CD8-positive, alpha-beta memory T cell (primary cell): ENCODE measurements at regions not wholly inside any gene's neighbourhood (a gene's known extent, or its start where the extent isn't known, plus 50 kb on each side); places are given as distances from the start of the nearest gene placed in this dataset.

Experiments used
- CTCF ChIA-PET: fragments of 350-600 bp; sonication (Branson Sonifier 250); formaldehyde crosslinking; loops from one replicate; lab custom pipeline; 2021; ENCODE audit warnings: antibody characterized with exemption; lab: Charles Lee
- POLR2A ChIA-PET: fragments of 350-600 bp; sonication (Branson Sonifier 250); formaldehyde crosslinking; loops from one replicate; lab custom pipeline; 2021; ENCODE audit warnings: antibody characterized with exemption; lab: Charles Lee
- DNase-seq, 5 donors: peaks; one replicate each; pipeline versions ENCODE4 v3.0.0 to v3.0.0-alpha.2; 2020 to 2022; ENCODE audit warnings: mixed read lengths in 1 of 5
- H3K27ac ChIP-seq: one replicate; pipeline ENCODE4 v1.7.0; 2013; ENCODE audit warnings: low read depth, mild to moderate bottlenecking, low read length, moderate library complexity
- H3K27me3 ChIP-seq: 2 replicates; pipeline ENCODE4 v1.7.0; 2013; ENCODE audit warnings: low read length, mild to moderate bottlenecking; ENCODE audit not compliant: insufficient read depth, poor library complexity, severe bottlenecking
- H3K36me3 ChIP-seq: 2 replicates; pipeline ENCODE4 v1.7.0; 2013; ENCODE audit warnings: mild to moderate bottlenecking, low read length, moderate library complexity; ENCODE audit not compliant: insufficient read depth
- H3K4me1 ChIP-seq: 2 replicates; pipeline ENCODE4 v1.7.0; 2013; ENCODE audit warnings: mild to moderate bottlenecking, low read length, moderate library complexity; ENCODE audit not compliant: insufficient read depth
- H3K4me3 ChIP-seq: 2 replicates; pipeline ENCODE4 v1.7.0; 2013; ENCODE audit warnings: mild to moderate bottlenecking, low read length
- H3K9me3 ChIP-seq: 2 replicates; pipeline ENCODE4 v1.7.0; 2013; ENCODE audit warnings: mild to moderate bottlenecking, low read length
- H3K27ac Mint-ChIP-seq, 8 donors: one replicate each; pipeline ENCODE4 v1.8.0; 2020 to 2021; ENCODE audit warnings: mixed read lengths in 8 of 8, mild to moderate bottlenecking in 6 of 8, inconsistent platforms in 3 of 8, moderate library complexity in 3 of 8
- H3K27me3 Mint-ChIP-seq, 2 donors: one replicate each; pipeline ENCODE4 v1.8.0; 2020 to 2021; ENCODE audit warnings: mixed read lengths in 2 of 2, mild to moderate bottlenecking in 1 of 2, moderate library complexity in 1 of 2
- H3K36me3 Mint-ChIP-seq, 3 donors: one replicate each; pipeline ENCODE4 v1.8.0; 2020 to 2021; ENCODE audit warnings: mixed read lengths in 3 of 3, inconsistent platforms in 1 of 3, mild to moderate bottlenecking in 1 of 3
- H3K4me1 Mint-ChIP-seq, 3 donors: one replicate each; pipeline ENCODE4 v1.8.0; 2020 to 2021; ENCODE audit warnings: mixed read lengths in 3 of 3, inconsistent platforms in 1 of 3, mild to moderate bottlenecking in 1 of 3
- H3K4me3 Mint-ChIP-seq, 7 donors: one replicate each; pipeline ENCODE4 v1.8.0; 2020 to 2021; ENCODE audit warnings: mixed read lengths in 7 of 7, mild to moderate bottlenecking in 6 of 7, moderate library complexity in 4 of 7, inconsistent platforms in 2 of 7
- H3K9me3 Mint-ChIP-seq, 5 donors: one replicate each; pipeline ENCODE4 v1.8.0; 2020 to 2022; ENCODE audit warnings: mixed read lengths in 5 of 5, mild to moderate bottlenecking in 3 of 5, moderate library complexity in 2 of 5, inconsistent platforms in 1 of 5

GRCh38 chr7:33832271-33832721 is 73.0 kb upstream of the BMPER start:
- ChIA-PET CTCF (no interaction called here), POLR2A (no interaction called here)
- no peak for DNase-seq
- no peaks in the 10 kb centered on the region for H3K9me3 ChIP-seq
- H3K36me3 ChIP-seq, result no peaks in the 10 kb centered on the region
- Mint-ChIP-seq H3K36me3 (no peaks in the 10 kb centered on the region), H3K27me3 (peaks cover 0 to 1% of the 10 kb centered on the region in 2 donors), H3K4me1 (no peaks in the 10 kb centered on the region), H3K9me3 (peaks cover 2 to 10% (median 5%) of the 10 kb centered on the region in 5 donors), H3K27ac (no peak overlapping the region), H3K4me3 (no peak overlapping the region)
- H3K4me3 ChIP-seq, result no peak overlapping the region
- H3K4me1 ChIP-seq, result no peaks in the 10 kb centered on the region
- no peaks in the 10 kb centered on the region for H3K27me3 ChIP-seq
- H3K27ac ChIP-seq, result no peak overlapping the region

GRCh38 chr7:33836797-33837355 is 68.5 kb upstream of the BMPER start:
- no peaks in the 10 kb centered on the region for H3K36me3 ChIP-seq
- H3K27me3 ChIP-seq, result no peaks in the 10 kb centered on the region
- no peaks in the 10 kb centered on the region for H3K9me3 ChIP-seq
- ChIA-PET CTCF (interaction anchor here (0.8 kb wide), 1 partner anchor 16 kb away, joined by 3 read pairs; no protein-coding TSS in a partner anchor), POLR2A (no interaction called here)
- no peak overlapping the region for H3K4me3 ChIP-seq
- H3K4me3 Mint-ChIP-seq, result no peak overlapping the region
- no peak overlapping the region for H3K27ac Mint-ChIP-seq
- no peaks in the 10 kb centered on the region for H3K4me1 ChIP-seq
- no peaks in the 10 kb centered on the region for H3K4me1 Mint-ChIP-seq
- H3K27me3 Mint-ChIP-seq, result peaks cover 1 to 3% of the 10 kb centered on the region in 2 donors
- DNase-seq, result no peak
- H3K9me3 Mint-ChIP-seq, result peaks cover 2 to 21% (median 6%) of the 10 kb centered on the region in 5 donors
- no peak overlapping the region for H3K27ac ChIP-seq
- H3K36me3 Mint-ChIP-seq, result peaks cover 0 to 2% (median 0%) of the 10 kb centered on the region in 3 donors

- peaks cover 1 to 3% of the 10 kb centered on the region in 2 donors for H3K27me3 Mint-ChIP-seq
- no peak for DNase-seq
- no peak overlapping the region for H3K4me3 ChIP-seq
- no peak overlapping the region for H3K4me3 Mint-ChIP-seq
- H3K4me1 ChIP-seq, result no peaks in the 10 kb centered on the region
- H3K4me1 Mint-ChIP-seq, result no peaks in the 10 kb centered on the region
- peaks cover 2 to 18% (median 5%) of the 10 kb centered on the region in 5 donors for H3K9me3 Mint-ChIP-seq
- H3K9me3 ChIP-seq, result no peaks in the 10 kb centered on the region
- CTCF ChIA-PET, result interaction anchor here (0.8 kb wide), 1 partner anchor 16 kb away, joined by 3 read pairs; no protein-coding TSS in a partner anchor
- POLR2A ChIA-PET, result no interaction called here
- H3K36me3 ChIP-seq, result no peaks in the 10 kb centered on the region
- peaks cover 0 to 2% (median 0%) of the 10 kb centered on the region in 3 donors for H3K36me3 Mint-ChIP-seq
- H3K27ac Mint-ChIP-seq, result no peak overlapping the region
- H3K27ac ChIP-seq, result no peak overlapping the region
- H3K27me3 ChIP-seq, result no peaks in the 10 kb centered on the region
These were observed 67.9 kb upstream of the BMPER start for GRCh38 chr7:33837356-33837851.

GRCh38 chr7:33841031-33841430 is 64.3 kb upstream of the BMPER start:
- peaks cover 1 to 7% of the 10 kb centered on the region in 2 donors for H3K27me3 Mint-ChIP-seq
- Histone ChIP-seq H3K27ac (no peak overlapping the region), H3K4me1 (no peaks in the 10 kb centered on the region), H3K9me3 (no peaks in the 10 kb centered on the region), H3K4me3 (no peak overlapping the region), H3K36me3 (no peaks in the 10 kb centered on the region), H3K27me3 (no peaks in the 10 kb centered on the region)
- peaks cover 0 to 2% (median 0%) of the 10 kb centered on the region in 3 donors for H3K36me3 Mint-ChIP-seq
- peaks cover 2 to 13% (median 5%) of the 10 kb centered on the region in 5 donors for H3K9me3 Mint-ChIP-seq
- no peak overlapping the region for H3K4me3 Mint-ChIP-seq
- ChIA-PET POLR2A (no interaction called here), CTCF (no interaction called here)
- no peak for DNase-seq
- H3K4me1 Mint-ChIP-seq, result no peaks in the 10 kb centered on the region
- H3K27ac Mint-ChIP-seq, result no peak overlapping the region

- Mint-ChIP-seq H3K36me3 (peaks cover 0 to 2% (median 0%) of the 10 kb centered on the region in 3 donors), H3K4me3 (no peak overlapping the region), H3K27ac (no peak overlapping the region), H3K4me1 (no peaks in the 10 kb centered on the region), H3K27me3 (peaks cover 1 to 7% of the 10 kb centered on the region in 2 donors), H3K9me3 (peaks cover 2 to 15% (median 3%) of the 10 kb centered on the region in 5 donors)
- H3K9me3 ChIP-seq, result no peaks in the 10 kb centered on the region
- H3K4me1 ChIP-seq, result no peaks in the 10 kb centered on the region
- CTCF ChIA-PET, result no interaction called here
- DNase-seq, result no peak
- H3K27ac ChIP-seq, result no peak overlapping the region
- H3K4me3 ChIP-seq, result no peak overlapping the region
- H3K36me3 ChIP-seq, result no peaks in the 10 kb centered on the region
- POLR2A ChIA-PET, result no interaction called here
- H3K27me3 ChIP-seq, result no peaks in the 10 kb centered on the region
These were observed 63.6 kb upstream of the BMPER start for GRCh38 chr7:33841705-33842129.

GRCh38 chr7:33842150-33842549 is 63.2 kb upstream of the BMPER start:
- Histone ChIP-seq H3K27ac (no peak overlapping the region), H3K27me3 (no peaks in the 10 kb centered on the region), H3K4me1 (no peaks in the 10 kb centered on the region), H3K9me3 (no peaks in the 10 kb centered on the region), H3K4me3 (no peak overlapping the region), H3K36me3 (no peaks in the 10 kb centered on the region)
- POLR2A ChIA-PET, result no interaction called here
- Mint-ChIP-seq H3K27ac (no peak overlapping the region), H3K9me3 (peaks cover 0 to 16% (median 2%) of the 10 kb centered on the region in 5 donors), H3K36me3 (peaks cover 0 to 2% (median 0%) of the 10 kb centered on the region in 3 donors), H3K4me1 (no peaks in the 10 kb centered on the region), H3K27me3 (peaks cover 2 to 7% of the 10 kb centered on the region in 2 donors), H3K4me3 (no peak overlapping the region)
- DNase-seq, result no peak
- CTCF ChIA-PET, result no interaction called here

GRCh38 chr7:33845991-33846509 is 59.3 kb upstream of the BMPER start:
- Mint-ChIP-seq H3K27me3 (peaks cover 2 to 14% of the 10 kb centered on the region in 2 donors), H3K4me3 (no peak overlapping the region), H3K4me1 (no peaks in the 10 kb centered on the region), H3K27ac (no peak overlapping the region), H3K36me3 (no peaks in the 10 kb centered on the region), H3K9me3 (peaks cover 0 to 3% (median 2%) of the 10 kb centered on the region in 5 donors)
- H3K27ac ChIP-seq, result no peak overlapping the region
- no peaks in the 10 kb centered on the region for H3K4me1 ChIP-seq
- POLR2A ChIA-PET, result no interaction called here
- no peak overlapping the region for H3K4me3 ChIP-seq
- H3K9me3 ChIP-seq, result no peaks in the 10 kb centered on the region
- DNase-seq, result no peak
- CTCF ChIA-PET, result no interaction called here
- no peaks in the 10 kb centered on the region for H3K36me3 ChIP-seq
- no peaks in the 10 kb centered on the region for H3K27me3 ChIP-seq

GRCh38 chr7:33849004-33849403 is 56.3 kb upstream of the BMPER start:
- Histone ChIP-seq H3K27me3 (no peaks in the 10 kb centered on the region), H3K4me3 (no peak overlapping the region), H3K36me3 (no peaks in the 10 kb centered on the region), H3K9me3 (no peaks in the 10 kb centered on the region), H3K4me1 (no peaks in the 10 kb centered on the region), H3K27ac (no peak overlapping the region)
- no peak overlapping the region for H3K27ac Mint-ChIP-seq
- H3K4me3 Mint-ChIP-seq, result no peak overlapping the region
- POLR2A ChIA-PET, result no interaction called here
- CTCF ChIA-PET, result no interaction called here
- no peaks in the 10 kb centered on the region for H3K36me3 Mint-ChIP-seq
- H3K27me3 Mint-ChIP-seq, result peaks cover 2 to 13% of the 10 kb centered on the region in 2 donors
- H3K4me1 Mint-ChIP-seq, result no peaks in the 10 kb centered on the region
- H3K9me3 Mint-ChIP-seq, result peaks cover 0 to 3% (median 0%) of the 10 kb centered on the region in 5 donors
- no peak for DNase-seq
